ENCODE measurements at regions not wholly inside any gene's neighbourhood (a gene's known extent, or its start where the extent isn't known, plus 50 kb on each side); places are given as distances from the start of the nearest gene placed in this dataset.

DNA sequence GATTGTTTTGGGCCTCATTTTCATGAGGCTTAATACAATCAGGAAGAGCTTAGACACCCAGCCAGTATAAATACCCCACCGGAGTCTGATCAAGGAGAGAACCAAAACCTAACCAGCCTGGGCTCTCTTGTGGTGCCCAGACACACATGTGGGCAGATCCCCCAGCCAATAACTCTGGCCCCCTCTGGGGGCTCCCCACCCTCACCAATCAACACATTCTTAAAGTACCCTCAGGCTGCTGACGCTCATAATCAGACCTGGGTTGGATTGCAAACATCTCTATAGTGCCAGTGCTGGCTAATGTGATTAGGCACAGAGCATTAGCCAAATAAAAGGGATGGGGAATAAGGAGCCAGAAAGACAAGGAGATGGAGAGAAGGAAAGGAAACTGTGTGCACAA lies 329.6 kb downstream of the BCL11A start:
- no peaks in the 10 kb centered on the region for H3K9me3 Mint-ChIP-seq (ENCODE audit: insufficient read depth)
- no peak overlapping the region for H3K4me3 Mint-ChIP-seq
- Histone ChIP-seq H3K4me3 (ENCODE audit: control extremely low read depth in 1 of 5, extremely low read depth in 1 of 5, insufficient read depth in 1 of 5, low read depth in 2 of 5, low read length in 4 of 5) (no peak overlapping the region), H3K36me3 (replicated peaks in 1 of 2; ENCODE audit: control extremely low read depth in 1 of 2, control insufficient read depth in 1 of 2, extremely low read depth in 1 of 2, insufficient read depth in 2 of 2, low read length in 1 of 2) (no peaks in the 10 kb centered on the region), H3K9me3 (ENCODE audit: control extremely low read depth in 1 of 3, control insufficient read depth in 2 of 3, insufficient read depth in 1 of 3, low read length in 2 of 3) (no peaks in the 10 kb centered on the region), H3K4me2 (replicated peaks; ENCODE audit: low read depth, low read length, poor library complexity, severe bottlenecking) (no peak overlapping the region), H3K9ac (ENCODE audit: low read length) (no peak overlapping the region), H3K27ac (ENCODE audit: low read length in 2 of 2) (no peak overlapping the region), H3K4me1 (ENCODE audit: control insufficient read depth in 2 of 2, insufficient read depth in 2 of 2, low read length in 2 of 2) (peaks cover 11 to 15% of the 10 kb centered on the region in 2 donors), H3K27me3 (replicated peaks in 1 of 4; ENCODE audit: control extremely low read depth in 1 of 4, control insufficient read depth in 3 of 4, insufficient read depth in 4 of 4, low read length in 3 of 4) (no peaks in the 10 kb centered on the region), H3K79me2 (ENCODE audit: control insufficient read depth, insufficient read depth, low read length) (no peaks in the 10 kb centered on the region), H2AFZ (ENCODE audit: insufficient read depth, low read depth, low read length, poor library complexity, severe bottlenecking) (no peak overlapping the region), H4K20me1 (ENCODE audit: control insufficient read depth, insufficient read depth, low read length, poor library complexity, severe bottlenecking) (no peaks in the 10 kb centered on the region)
- H3K4me1 Mint-ChIP-seq = peaks cover 13% of the 10 kb centered on the region
- no peak overlapping the region for H3K27ac Mint-ChIP-seq
- no peaks in the 10 kb centered on the region for H3K27me3 Mint-ChIP-seq
- DNase-seq = no peak
- WGBS (ENCODE audit: insufficient coverage) = 100% methylated on average over 1 of the region's 2 CpGs
- ATAC-seq (ENCODE audit: low read depth) = no peak
- CTCF ChIA-PET = no interaction called here
- intact Hi-C loops (cut with micrococcal nuclease) = no loop called here
- POLR2A ChIA-PET = interaction anchor here (0.6 kb wide), 1 partner anchor 16 kb away, joined by 9 read pairs; no protein-coding TSS in a partner anchor
- TF ChIP-seq, protein P1, sequence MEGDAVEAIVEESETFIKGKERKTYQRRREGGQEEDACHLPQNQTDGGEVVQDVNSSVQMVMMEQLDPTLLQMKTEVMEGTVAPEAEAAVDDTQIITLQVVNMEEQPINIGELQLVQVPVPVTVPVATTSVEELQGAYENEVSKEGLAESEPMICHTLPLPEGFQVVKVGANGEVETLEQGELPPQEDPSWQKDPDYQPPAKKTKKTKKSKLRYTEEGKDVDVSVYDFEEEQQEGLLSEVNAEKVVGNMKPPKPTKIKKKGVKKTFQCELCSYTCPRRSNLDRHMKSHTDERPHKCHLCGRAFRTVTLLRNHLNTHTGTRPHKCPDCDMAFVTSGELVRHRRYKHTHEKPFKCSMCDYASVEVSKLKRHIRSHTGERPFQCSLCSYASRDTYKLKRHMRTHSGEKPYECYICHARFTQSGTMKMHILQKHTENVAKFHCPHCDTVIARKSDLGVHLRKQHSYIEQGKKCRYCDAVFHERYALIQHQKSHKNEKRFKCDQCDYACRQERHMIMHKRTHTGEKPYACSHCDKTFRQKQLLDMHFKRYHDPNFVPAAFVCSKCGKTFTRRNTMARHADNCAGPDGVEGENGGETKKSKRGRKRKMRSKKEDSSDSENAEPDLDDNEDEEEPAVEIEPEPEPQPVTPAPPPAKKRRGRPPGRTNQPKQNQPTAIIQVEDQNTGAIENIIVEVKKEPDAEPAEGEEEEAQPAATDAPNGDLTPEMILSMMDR (IDR thresholded peaks at IDR 0.05) = no peak
- TF ChIP-seq EZH2 (IDR thresholded peaks at IDR 0.05; ENCODE audit: borderline replicate concordance, insufficient read depth, low read depth, low read length, poor library complexity, severe bottlenecking) = no peak

DNA sequence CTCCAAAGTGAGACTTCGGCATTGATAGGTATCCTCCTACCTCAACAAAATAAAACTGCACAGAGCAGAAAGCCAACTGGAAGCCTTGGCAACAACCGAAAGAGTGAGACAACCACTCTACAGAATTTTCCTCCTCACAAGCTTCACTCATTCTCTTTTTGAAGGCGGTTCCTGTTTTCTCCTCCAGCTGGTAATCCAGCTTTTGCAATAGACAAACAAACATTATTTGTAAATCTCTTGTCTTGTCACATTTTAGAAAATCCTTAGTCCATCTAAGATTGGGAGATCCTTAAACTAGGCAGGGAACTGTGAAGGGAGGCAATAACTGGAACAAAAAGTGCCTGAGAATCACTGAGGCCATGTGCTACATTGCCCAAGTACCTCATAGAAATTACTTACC lies 332.4 kb downstream of the BCL11A start:
- ATAC-seq (ENCODE audit: low read depth) = no peak
- WGBS (ENCODE audit: insufficient coverage) = 100% methylated on average over 2 of the region's 3 CpGs
- Histone ChIP-seq H3K4me2 (replicated peaks; ENCODE audit: low read depth, low read length, poor library complexity, severe bottlenecking) (no peak overlapping the region), H3K36me3 (replicated peaks in 1 of 2; ENCODE audit: control extremely low read depth in 1 of 2, control insufficient read depth in 1 of 2, extremely low read depth in 1 of 2, insufficient read depth in 2 of 2, low read length in 1 of 2) (no peaks in the 10 kb centered on the region), H4K20me1 (ENCODE audit: control insufficient read depth, insufficient read depth, low read length, poor library complexity, severe bottlenecking) (no peaks in the 10 kb centered on the region), H3K27ac (ENCODE audit: low read length in 2 of 2) (no peak overlapping the region), H3K79me2 (ENCODE audit: control insufficient read depth, insufficient read depth, low read length) (no peaks in the 10 kb centered on the region), H3K4me1 (ENCODE audit: control insufficient read depth in 2 of 2, insufficient read depth in 2 of 2, low read length in 2 of 2) (peaks cover 0 to 4% of the 10 kb centered on the region in 2 donors), H3K27me3 (replicated peaks in 1 of 4; ENCODE audit: control extremely low read depth in 1 of 4, control insufficient read depth in 3 of 4, insufficient read depth in 4 of 4, low read length in 3 of 4) (no peaks in the 10 kb centered on the region), H3K9me3 (ENCODE audit: control extremely low read depth in 1 of 3, control insufficient read depth in 2 of 3, insufficient read depth in 1 of 3, low read length in 2 of 3) (no peaks in the 10 kb centered on the region), H3K4me3 (ENCODE audit: control extremely low read depth in 1 of 5, extremely low read depth in 1 of 5, insufficient read depth in 1 of 5, low read depth in 2 of 5, low read length in 4 of 5) (no peak overlapping the region), H3K9ac (ENCODE audit: low read length) (no peak overlapping the region), H2AFZ (ENCODE audit: insufficient read depth, low read depth, low read length, poor library complexity, severe bottlenecking) (no peak overlapping the region)
- intact Hi-C loops (cut with micrococcal nuclease) = no loop called here
- Mint-ChIP-seq H3K27ac (no peak overlapping the region), H3K4me3 (no peak overlapping the region), H3K27me3 (no peaks in the 10 kb centered on the region), H3K4me1 (peaks cover 7% of the 10 kb centered on the region), H3K9me3 (ENCODE audit: insufficient read depth) (no peaks in the 10 kb centered on the region)
- POLR2A ChIA-PET = no interaction called here
- TF ChIP-seq, protein P1 (IDR thresholded peaks at IDR 0.05) = no peak
- TF ChIP-seq EZH2 (IDR thresholded peaks at IDR 0.05; ENCODE audit: borderline replicate concordance, insufficient read depth, low read depth, low read length, poor library complexity, severe bottlenecking) = no peak
- CTCF ChIA-PET = interaction anchor here (0.6 kb wide), 1 partner anchor 194 kb away, joined by 3 read pairs; no protein-coding TSS in a partner anchor
- no peak for DNase-seq
